Tibial artery (tissue), 4 donors: ENCODE measurements at regions not wholly inside any gene's neighbourhood (a gene's known extent, or its start where the extent isn't known, plus 50 kb on each side); places are given as distances from the start of the nearest gene placed in this dataset.

ENCODE experiments used
- DNase-seq, 2 donors: peaks; one replicate each; pipeline ENCODE4 v3.0.0-alpha.2; 2019
- H3K27ac ChIP-seq, 2 donors: fragments of 200-600 bp; sonication (generic) in 1 of 2; 1 replicate in 1 of 2; 2 replicates in 1 of 2; pipeline ENCODE4 v1.5.1; 2018 to 2019; ENCODE audit warnings: mild to moderate bottlenecking in 1 of 2
- H3K27me3 ChIP-seq, 2 donors: fragments of 200-600 bp; sonication (generic) in 1 of 2; one replicate each; pipeline versions ENCODE4 v1.5.1 to v1.6.0; 2016 to 2019
- H3K36me3 ChIP-seq, 3 donors: fragments of 200-600 bp; sonication (generic) in 2 of 3; one replicate each; pipeline ENCODE4 v1.5.1; 2016 to 2019; ENCODE audit warnings: mild to moderate bottlenecking in 2 of 3
- H3K4me1 ChIP-seq, 4 donors: fragments of 200-600 bp; sonication (generic) in 2 of 4; 1 replicate in 3 of 4; 2 replicates in 1 of 4; pipeline ENCODE4 v1.5.1; 2016 to 2019
- H3K4me3 ChIP-seq, 2 donors: fragments of 200-600 bp; sonication (generic) in 1 of 2; 1 replicate in 1 of 2; 2 replicates in 1 of 2; pipeline ENCODE4 v1.5.1; 2018 to 2019; ENCODE audit warnings: mild to moderate bottlenecking in 2 of 2
- H3K9me3 ChIP-seq, 3 donors: fragments of 200-600 bp; sonication (generic) in 1 of 3; one replicate each; pipeline ENCODE4 v1.5.1; 2016 to 2019
- intact Hi-C: fragments of 100-400 bp; cut with DNase I; formaldehyde crosslinking; loops from one replicate; pipeline ENCODE4 v1.15.0; 2023; ENCODE audit warnings: low total_unique reads
- TF ChIP-seq, protein P1 (sequence below), 2 experiments: fragments of 200-600 bp in 1 of 2; fragments of 450-650 bp in 1 of 2; IDR thresholded peaks; one replicate each; pipeline ENCODE4 v1.5.1; 2017 to 2019; ENCODE audit warnings: antibody characterized with exemption in 2 of 2, mild to moderate bottlenecking in 1 of 2, moderate library complexity in 1 of 2

DNA sequence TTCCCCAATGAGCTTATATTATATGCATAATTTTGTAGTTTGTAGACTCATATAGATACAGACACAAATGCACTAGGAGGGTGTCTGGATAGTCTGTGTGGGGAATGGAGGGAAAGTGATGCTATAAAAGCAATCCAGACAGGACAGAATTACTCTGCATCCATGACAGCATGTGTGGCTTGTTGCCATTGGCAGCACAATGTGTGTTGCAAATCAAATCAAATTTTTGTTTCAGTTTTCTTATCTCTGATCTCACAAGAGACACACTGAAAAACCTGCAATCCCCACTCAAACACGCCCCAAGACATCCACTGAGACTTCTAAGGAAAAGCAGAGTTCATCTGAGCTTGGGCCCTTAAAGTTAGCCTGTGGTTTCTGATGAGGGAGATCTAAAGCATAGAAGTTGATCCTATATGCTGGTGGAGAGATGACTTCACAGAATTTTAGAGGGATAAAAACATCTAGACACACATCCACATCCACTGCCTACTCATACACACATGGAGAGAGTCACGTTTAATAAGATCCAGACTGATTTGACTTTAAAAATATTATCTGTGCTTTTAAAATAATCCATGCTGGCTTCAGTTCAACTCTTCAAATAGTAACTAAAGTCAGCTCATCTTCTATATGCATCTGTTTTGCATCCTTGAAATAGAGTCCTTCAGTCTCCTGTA is 313.0 kb upstream of the PLXNA2 start:
- no peak overlapping the region for H3K27ac ChIP-seq
- no peaks in the 10 kb centered on the region for H3K36me3 ChIP-seq
- intact Hi-C loops = no loop called here
- H3K27me3 ChIP-seq = no peaks in the 10 kb centered on the region
- H3K9me3 ChIP-seq = no peaks in the 10 kb centered on the region
- DNase-seq = no peak
- H3K4me3 ChIP-seq = no peak overlapping the region
- TF ChIP-seq, protein P1, sequence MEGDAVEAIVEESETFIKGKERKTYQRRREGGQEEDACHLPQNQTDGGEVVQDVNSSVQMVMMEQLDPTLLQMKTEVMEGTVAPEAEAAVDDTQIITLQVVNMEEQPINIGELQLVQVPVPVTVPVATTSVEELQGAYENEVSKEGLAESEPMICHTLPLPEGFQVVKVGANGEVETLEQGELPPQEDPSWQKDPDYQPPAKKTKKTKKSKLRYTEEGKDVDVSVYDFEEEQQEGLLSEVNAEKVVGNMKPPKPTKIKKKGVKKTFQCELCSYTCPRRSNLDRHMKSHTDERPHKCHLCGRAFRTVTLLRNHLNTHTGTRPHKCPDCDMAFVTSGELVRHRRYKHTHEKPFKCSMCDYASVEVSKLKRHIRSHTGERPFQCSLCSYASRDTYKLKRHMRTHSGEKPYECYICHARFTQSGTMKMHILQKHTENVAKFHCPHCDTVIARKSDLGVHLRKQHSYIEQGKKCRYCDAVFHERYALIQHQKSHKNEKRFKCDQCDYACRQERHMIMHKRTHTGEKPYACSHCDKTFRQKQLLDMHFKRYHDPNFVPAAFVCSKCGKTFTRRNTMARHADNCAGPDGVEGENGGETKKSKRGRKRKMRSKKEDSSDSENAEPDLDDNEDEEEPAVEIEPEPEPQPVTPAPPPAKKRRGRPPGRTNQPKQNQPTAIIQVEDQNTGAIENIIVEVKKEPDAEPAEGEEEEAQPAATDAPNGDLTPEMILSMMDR (IDR thresholded peaks at IDR 0.05) = no peak
- no peaks in the 10 kb centered on the region for H3K4me1 ChIP-seq

- TF ChIP-seq, protein P1 (IDR thresholded peaks at IDR 0.05) = no peak
- H3K4me3 ChIP-seq = no peak overlapping the region
- no peaks in the 10 kb centered on the region for H3K36me3 ChIP-seq
- no peak for DNase-seq
- no peaks in the 10 kb centered on the region for H3K4me1 ChIP-seq
- intact Hi-C loops = no loop called here
- H3K27ac ChIP-seq = no peak overlapping the region
- H3K9me3 ChIP-seq = no peaks in the 10 kb centered on the region
- no peaks in the 10 kb centered on the region for H3K27me3 ChIP-seq
Measured at GRCh38 chr1:208557723-208558094, 313.5 kb upstream of the PLXNA2 start.

GRCh38 chr1:208559597-208560329 is 315.6 kb upstream of the PLXNA2 start:
- no peaks in the 10 kb centered on the region for H3K36me3 ChIP-seq
- TF ChIP-seq, protein P1 (IDR thresholded peaks at IDR 0.05) = no peak

DNA sequence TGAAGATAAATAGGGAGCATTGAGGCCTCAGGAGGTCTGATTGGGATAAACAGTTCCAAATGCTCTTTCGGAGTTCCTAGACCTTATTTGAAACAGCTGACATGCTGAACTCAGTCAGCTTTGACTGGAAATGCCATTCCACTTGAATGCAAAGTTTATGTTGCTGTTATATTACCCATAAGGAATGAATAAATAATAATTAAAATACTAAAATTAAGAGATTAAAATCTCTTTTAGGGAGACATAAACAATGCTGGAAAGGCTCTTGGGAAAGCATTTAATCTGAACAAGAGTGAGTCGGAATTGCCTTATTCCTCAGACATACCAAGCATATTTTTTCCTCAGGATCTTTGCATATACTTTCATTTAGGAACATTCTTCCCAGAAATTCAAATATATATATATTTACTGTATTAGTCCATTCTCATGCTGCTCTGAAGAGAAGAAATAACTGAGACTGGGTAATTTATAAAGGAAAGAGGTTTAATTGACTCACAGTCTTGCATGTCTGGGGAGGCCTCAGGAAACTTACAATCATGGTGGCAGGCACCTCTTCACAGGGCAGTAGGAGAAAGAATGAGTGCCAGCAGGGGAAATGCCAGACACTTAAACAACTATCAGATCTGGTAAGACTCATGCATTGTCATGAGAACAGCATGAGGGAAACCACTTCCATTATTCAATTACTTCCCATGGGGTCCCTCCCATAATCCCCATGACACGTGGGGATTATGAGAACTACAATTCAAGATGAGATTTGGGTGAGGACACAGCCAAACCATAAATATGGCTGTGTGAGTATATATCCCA is 318.2 kb upstream of the PLXNA2 start:
- Histone ChIP-seq H3K27me3 (no peaks in the 10 kb centered on the region), H3K4me1 (no peaks in the 10 kb centered on the region), H3K36me3 (no peaks in the 10 kb centered on the region), H3K4me3 (no peak overlapping the region), H3K9me3 (no peaks in the 10 kb centered on the region), H3K27ac (no peak overlapping the region)
- TF ChIP-seq, protein P1 (IDR thresholded peaks at IDR 0.05) = no peak
- intact Hi-C loops = no loop called here
- no peak for DNase-seq

More at GRCh38 chr1:208559597-208560329, 315.6 kb upstream of the PLXNA2 start:
- Histone ChIP-seq H3K4me1 (no peaks in the 10 kb centered on the region), H3K9me3 (no peaks in the 10 kb centered on the region), H3K4me3 (no peak overlapping the region), H3K27ac (no peak overlapping the region), H3K27me3 (no peaks in the 10 kb centered on the region)
- intact Hi-C loops = no loop called here
- no peak for DNase-seq

DNA sequence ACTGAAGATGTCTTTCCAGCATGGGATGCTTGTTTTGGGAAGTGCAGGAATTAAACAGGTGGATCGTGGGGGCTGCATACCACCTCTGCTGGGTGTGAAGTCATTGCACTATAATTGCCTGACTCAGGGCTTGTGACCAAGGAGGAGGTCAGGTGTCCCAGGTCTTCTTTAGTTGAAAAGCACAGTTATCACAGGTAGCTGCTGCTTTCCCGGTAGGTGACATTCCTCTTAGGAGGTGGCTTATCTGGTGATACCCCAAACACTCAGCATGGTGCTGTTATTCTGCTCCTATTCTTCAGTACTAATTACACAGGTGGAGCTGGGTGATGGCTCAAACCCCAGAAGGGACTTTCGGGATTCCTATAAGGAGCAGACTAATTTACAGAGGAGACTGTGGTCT is 320.3 kb upstream of the PLXNA2 start:
- Histone ChIP-seq H3K27ac (no peak overlapping the region), H3K4me1 (no peaks in the 10 kb centered on the region), H3K27me3 (no peaks in the 10 kb centered on the region), H3K9me3 (peaks cover 0 to 2% (median 0%) of the 10 kb centered on the region in 3 donors), H3K36me3 (no peaks in the 10 kb centered on the region), H3K4me3 (no peak overlapping the region)
- DNase-seq = no peak
- intact Hi-C loops = no loop called here
- TF ChIP-seq, protein P1 (IDR thresholded peaks at IDR 0.05) = no peak
